ENCODE measurements at regions not wholly inside any gene's neighbourhood (a gene's known extent, or its start where the extent isn't known, plus 50 kb on each side); places are given as distances from the start of the nearest gene placed in this dataset.

- TF ChIP-seq CTCF (IDR thresholded peaks at IDR 0.05) (no peak), POLR2AphosphoS5 (IDR thresholded peaks at IDR 0.05; ENCODE audit: low read depth, low read length) (no peak), SIN3A (IDR thresholded peaks at IDR 0.05; ENCODE audit: borderline replicate concordance, insufficient read depth, low read depth, low read length) (no peak), TCF7L2 (IDR thresholded peaks at IDR 0.05; ENCODE audit: low read depth, low read length) (no peak)
Observed at GRCh38 chr1:81548918-81549587, 251.7 kb upstream of the ADGRL2 start.

All from Panc1 (cell line).